ENCODE measurements at regions not wholly inside any gene's neighbourhood (a gene's known extent, or its start where the extent isn't known, plus 50 kb on each side); places are given as distances from the start of the nearest gene placed in this dataset.
"Not testable (repeated sequence)": the region's sequence is repeated elsewhere in the genome, so short reads cannot be mapped to it uniquely, and the experiment has no call there.

DNA sequence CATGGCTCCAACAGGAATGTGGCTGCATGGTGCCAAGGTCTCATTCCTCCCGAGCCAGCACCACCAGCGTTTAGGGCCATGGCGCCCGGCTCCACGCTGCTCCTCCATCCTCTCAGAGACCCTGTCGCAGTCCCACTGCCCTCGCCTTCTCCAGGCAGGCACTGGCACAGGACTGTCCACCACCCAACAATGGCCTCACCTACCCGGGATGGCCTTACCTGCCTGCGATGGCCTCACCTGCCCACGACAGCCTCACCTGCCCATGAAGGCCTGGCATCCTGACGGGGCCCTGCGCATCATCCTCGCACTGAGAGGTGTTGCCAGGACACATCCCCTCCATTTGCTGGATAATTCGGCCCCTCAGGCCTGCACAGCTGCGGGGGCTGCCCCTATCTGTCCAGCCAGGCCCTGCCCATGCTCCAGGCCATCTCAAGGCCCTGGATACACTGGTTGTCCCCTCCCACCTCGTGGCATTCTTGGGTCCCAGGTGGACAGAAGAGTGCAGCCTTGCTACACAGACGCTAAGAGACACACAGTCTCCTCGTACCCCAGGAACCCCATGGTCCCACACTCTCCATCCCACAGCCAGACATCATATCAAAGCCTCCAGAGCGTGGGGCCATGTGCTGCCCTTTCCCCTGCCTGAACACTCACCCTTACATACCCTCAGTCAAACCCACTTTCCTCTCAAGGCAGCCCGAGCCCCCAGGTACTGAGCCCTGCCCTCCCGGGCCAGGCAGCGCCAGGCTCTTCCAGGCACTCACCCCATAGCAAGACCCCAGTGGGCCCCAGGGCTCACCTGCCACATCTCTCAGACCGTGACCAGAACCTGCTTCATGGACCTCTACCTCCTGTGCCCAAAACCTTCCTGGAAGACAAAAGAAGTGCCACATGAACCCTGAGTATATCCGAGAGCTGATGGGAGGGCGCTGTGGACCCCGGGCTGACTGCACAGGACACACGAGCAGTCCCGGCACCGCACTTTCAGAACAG lies 268.6 kb downstream of the EIPR1 start:
- TF ChIP-seq, protein P1, sequence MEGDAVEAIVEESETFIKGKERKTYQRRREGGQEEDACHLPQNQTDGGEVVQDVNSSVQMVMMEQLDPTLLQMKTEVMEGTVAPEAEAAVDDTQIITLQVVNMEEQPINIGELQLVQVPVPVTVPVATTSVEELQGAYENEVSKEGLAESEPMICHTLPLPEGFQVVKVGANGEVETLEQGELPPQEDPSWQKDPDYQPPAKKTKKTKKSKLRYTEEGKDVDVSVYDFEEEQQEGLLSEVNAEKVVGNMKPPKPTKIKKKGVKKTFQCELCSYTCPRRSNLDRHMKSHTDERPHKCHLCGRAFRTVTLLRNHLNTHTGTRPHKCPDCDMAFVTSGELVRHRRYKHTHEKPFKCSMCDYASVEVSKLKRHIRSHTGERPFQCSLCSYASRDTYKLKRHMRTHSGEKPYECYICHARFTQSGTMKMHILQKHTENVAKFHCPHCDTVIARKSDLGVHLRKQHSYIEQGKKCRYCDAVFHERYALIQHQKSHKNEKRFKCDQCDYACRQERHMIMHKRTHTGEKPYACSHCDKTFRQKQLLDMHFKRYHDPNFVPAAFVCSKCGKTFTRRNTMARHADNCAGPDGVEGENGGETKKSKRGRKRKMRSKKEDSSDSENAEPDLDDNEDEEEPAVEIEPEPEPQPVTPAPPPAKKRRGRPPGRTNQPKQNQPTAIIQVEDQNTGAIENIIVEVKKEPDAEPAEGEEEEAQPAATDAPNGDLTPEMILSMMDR (IDR thresholded peaks at IDR 0.05; ENCODE audit: low read depth, low read length), result no peak

GRCh38 chr2:3108105-3108504 lies 269.5 kb downstream of the EIPR1 start:
- TF ChIP-seq, protein P1 (IDR thresholded peaks at IDR 0.05; ENCODE audit: low read depth, low read length), result no peak

More for the DNA sequence above, 268.6 kb downstream of the EIPR1 start:
- no peak for DNase-seq (ENCODE audit: extremely low read depth, low read depth)

DNA sequence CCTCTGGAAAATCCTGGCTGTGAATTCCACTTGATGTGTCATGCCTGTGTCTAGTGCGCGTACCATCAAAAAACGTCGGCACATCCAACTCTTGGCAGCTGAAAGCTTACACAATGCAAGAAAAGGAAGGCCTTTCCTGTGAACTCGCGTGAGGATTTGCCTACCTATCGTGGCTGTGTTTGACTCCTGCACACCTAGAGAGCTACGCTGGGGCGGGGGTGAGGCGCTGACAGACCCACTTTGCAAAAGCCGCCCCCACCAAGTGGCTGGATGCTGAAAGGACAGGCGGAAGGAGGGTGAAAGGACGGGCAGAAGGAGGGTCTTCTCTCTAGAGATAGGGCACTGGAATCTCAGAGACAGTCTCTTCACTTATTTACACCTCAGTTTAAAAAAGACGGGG lies 270.1 kb downstream of the EIPR1 start:
- TF ChIP-seq, protein P1 (IDR thresholded peaks at IDR 0.05; ENCODE audit: low read depth, low read length), result no peak
- no peak for DNase-seq (ENCODE audit: extremely low read depth, low read depth)

More at GRCh38 chr2:3108105-3108504, 269.5 kb downstream of the EIPR1 start:
- no peak for DNase-seq (ENCODE audit: extremely low read depth, low read depth)

DNA sequence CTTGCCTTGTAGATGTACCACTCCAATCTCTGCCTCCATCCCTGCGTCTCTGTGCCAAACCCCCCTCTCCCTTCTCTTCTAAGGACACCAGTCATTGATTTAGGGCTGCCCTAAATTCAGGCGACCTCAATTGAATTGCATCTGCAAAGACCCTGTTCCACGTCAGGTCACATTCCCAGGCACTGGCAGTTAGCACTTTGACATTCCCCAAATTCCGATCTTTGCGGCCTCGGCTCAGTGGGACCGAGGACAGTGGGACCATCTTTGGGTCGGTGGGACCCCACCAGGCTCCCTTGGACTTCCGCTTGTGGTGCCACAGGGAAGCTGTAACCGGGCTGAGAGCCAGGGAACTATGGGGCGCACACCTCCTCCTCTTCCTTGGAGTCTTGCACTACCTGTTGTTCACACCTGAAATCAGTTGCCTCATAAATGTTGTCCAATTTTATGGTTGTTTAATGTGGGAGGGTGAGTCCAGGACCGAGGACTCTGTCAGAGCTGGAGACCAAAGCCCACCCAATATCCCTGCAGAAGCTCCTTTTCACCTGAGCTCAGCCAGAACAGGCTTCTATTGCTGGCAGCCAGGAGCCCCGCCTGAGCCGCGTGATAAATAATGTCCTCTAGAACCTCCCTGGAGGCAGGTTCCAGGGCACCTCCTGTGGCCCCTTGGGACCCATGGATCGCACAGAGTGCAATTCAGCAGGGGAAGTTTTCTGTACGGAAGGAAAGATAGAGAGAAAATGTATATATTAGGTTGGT lies 271.6 kb downstream of the EIPR1 start:
- TF ChIP-seq, protein P1 (IDR thresholded peaks at IDR 0.05; ENCODE audit: low read depth, low read length), result no peak
- DNase-seq (ENCODE audit: extremely low read depth, low read depth), result no peak

DNA sequence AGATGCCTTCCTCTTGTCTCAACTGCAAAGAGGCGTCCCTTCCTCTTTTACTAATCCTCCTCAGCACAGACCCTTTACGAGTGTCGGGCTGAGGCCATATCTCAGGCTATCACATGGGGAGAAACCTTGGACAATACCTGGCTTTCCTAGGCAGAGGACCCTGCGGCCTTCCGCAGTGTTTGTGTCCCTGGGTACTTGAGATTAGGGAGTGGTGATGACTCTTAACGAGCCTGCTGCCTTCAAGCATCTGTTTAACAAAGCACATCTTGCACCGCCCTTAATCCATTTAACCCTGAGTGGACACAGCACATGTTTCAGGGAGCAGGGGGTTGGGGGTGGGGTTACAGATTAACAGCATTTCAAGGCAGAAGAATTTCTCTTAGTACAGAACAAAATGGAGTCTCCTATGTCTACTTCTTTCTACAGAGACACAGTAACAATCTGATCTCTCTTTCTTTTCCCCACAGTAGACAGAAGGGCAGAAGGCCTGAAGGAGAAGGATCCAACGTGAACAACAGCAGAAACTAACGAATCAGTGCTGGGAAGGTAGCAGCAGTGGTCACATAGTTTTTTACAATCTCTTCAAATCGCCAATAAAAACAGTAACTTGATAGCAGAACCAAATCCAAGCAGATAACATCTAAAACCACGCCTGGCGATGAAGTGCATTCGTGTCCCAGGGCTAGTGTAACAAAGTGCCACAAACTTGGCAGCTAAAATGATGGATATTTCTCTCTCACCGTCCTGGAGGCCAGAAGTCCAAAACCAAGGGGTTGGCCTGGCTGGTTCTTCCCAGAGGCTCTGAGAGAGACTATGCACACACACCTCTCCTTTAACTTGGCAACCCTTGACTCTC lies 272.4 kb downstream of the EIPR1 start:
- not testable (repeated sequence) for DNase-seq (ENCODE audit: extremely low read depth, low read depth)

GRCh38 chr2:3104261-3104660 lies 273.4 kb downstream of the EIPR1 start:
- TF ChIP-seq, protein P1 (IDR thresholded peaks at IDR 0.05; ENCODE audit: low read depth, low read length), result no peak
- no peak for DNase-seq (ENCODE audit: extremely low read depth, low read depth)

DNA sequence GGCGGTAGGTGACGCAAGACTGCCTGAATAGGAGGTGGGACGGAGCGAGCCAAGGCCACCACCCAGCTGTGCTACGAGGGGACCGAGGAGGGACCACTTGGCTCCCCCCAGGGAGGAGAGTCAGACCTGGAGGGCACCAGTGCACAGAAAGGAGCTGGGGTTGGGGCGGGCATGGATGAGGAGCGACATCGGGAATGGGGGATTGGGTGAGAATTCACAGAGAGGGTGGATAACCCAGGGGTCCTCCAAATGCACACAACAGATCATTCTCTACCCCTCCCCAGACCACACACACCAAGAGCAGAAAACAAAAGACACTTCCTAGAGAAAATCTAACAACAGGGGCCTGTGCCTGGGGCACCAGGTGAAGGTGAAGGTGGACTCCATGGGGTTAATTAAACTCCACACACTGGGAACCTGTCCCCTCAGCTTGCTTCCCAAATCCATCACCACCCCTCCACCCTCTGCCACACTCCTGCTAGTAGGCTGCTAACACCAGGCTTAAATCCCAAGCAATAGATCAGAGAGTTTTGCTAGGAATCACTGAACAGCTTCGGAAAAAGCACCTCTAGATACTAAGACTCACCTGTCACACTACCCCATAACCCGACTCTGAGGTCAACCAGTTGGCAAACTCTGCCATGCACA lies 274.6 kb downstream of the EIPR1 start:
- no peak for DNase-seq (ENCODE audit: extremely low read depth, low read depth)
- TF ChIP-seq, protein P1 (IDR thresholded peaks at IDR 0.05; ENCODE audit: low read depth, low read length), result no peak

Data from AG09319 (cell line).